ENCODE measurements at regions not wholly inside any gene's neighbourhood (a gene's known extent, or its start where the extent isn't known, plus 50 kb on each side); places are given as distances from the start of the nearest gene placed in this dataset.
"Not testable (repeated sequence)": the region's sequence is repeated elsewhere in the genome, so short reads cannot be mapped to it uniquely, and the experiment has no call there.

- peaks cover 0 to 6% of the 10 kb centered on the region in 2 donors for H3K4me1 ChIP-seq (replicated peaks in 1 of 2)
- H3K27me3 ChIP-seq: no peaks in the 10 kb centered on the region
- DNase-seq: no peak
- H3K36me3 ChIP-seq (replicated peaks in 1 of 2): no peaks in the 10 kb centered on the region
- no peak for TF ChIP-seq POLR2A (IDR thresholded peaks at IDR 0.05)
- TF ChIP-seq CTCF (IDR thresholded peaks at IDR 0.05): no peak
- 43 to 55% (median 50%) methylated on average over 2 of the region's 2 CpGs for WGBS, 4 donors
- H3K4me3 ChIP-seq: no peak overlapping the region
- peak overlapping the region in 1 of 5 donors; percentile 6 for H3K27ac ChIP-seq
- no peaks in the 10 kb centered on the region for H3K9me3 ChIP-seq (replicated peaks in 1 of 3)
- intact Hi-C loops (cut with DNase I): no loop called here
These were observed 205.6 kb downstream of the RTP5 start for GRCh38 chr2:242075168-242075567.

- no peaks in the 10 kb centered on the region for H3K9me3 ChIP-seq (replicated peaks in 1 of 3)
- H3K4me3 ChIP-seq: no peak overlapping the region
- H3K4me1 ChIP-seq (replicated peaks in 1 of 2): peaks cover 0 to under 1% of the 10 kb centered on the region in 2 donors
- no peaks in the 10 kb centered on the region for H3K36me3 ChIP-seq (replicated peaks in 1 of 2)
- no peak for TF ChIP-seq CTCF (IDR thresholded peaks at IDR 0.05)
- TF ChIP-seq POLR2A (IDR thresholded peaks at IDR 0.05): no peak
- WGBS, 4 donors: 55 to 81% (median 78%) methylated on average over 7 of the region's 7 CpGs
- no peaks in the 10 kb centered on the region for H3K27me3 ChIP-seq
- intact Hi-C loops (cut with DNase I): no loop called here
- no peak overlapping the region for H3K27ac ChIP-seq
- no peak for DNase-seq
These were observed 206.2 kb downstream of the RTP5 start for GRCh38 chr2:242075696-242076095.

GRCh38 chr2:242076184-242076583 lies 206.7 kb downstream of the RTP5 start:
- H3K9me3 ChIP-seq (replicated peaks in 1 of 3); H3K36me3 ChIP-seq (replicated peaks in 1 of 2); H3K27ac ChIP-seq; intact Hi-C loops (cut with DNase I); DNase-seq; H3K4me1 ChIP-seq (replicated peaks in 1 of 2); H3K4me3 ChIP-seq; H3K27me3 ChIP-seq: not testable (repeated sequence)
- WGBS, 4 donors: 75 to 80% (median 76%) methylated on average over 1 to 4 of the region's 4 CpGs

GRCh38 chr2:242078426-242078825 lies 208.9 kb downstream of the RTP5 start:
- not testable (repeated sequence) for H3K27me3 ChIP-seq

GRCh38 chr2:242079792-242080191 lies 210.3 kb downstream of the RTP5 start:
- H3K9me3 ChIP-seq (replicated peaks in 1 of 3); H3K4me1 ChIP-seq (replicated peaks in 1 of 2); DNase-seq; H3K27me3 ChIP-seq; intact Hi-C loops (cut with DNase I); H3K36me3 ChIP-seq (replicated peaks in 1 of 2); H3K27ac ChIP-seq; H3K4me3 ChIP-seq: not testable (repeated sequence)
- WGBS, 4 donors: 85 to 93% (median 88%) methylated on average over 7 of the region's 7 CpGs

More at GRCh38 chr2:242078426-242078825, 208.9 kb downstream of the RTP5 start:
- H3K36me3 ChIP-seq (replicated peaks in 1 of 2); H3K9me3 ChIP-seq (replicated peaks in 1 of 3); H3K4me1 ChIP-seq (replicated peaks in 1 of 2); DNase-seq; H3K4me3 ChIP-seq; intact Hi-C loops (cut with DNase I); H3K27ac ChIP-seq: not testable (repeated sequence)
- 37 to 71% (median 63%) methylated on average over 2 to 3 of the region's 3 CpGs for WGBS, 4 donors

- H3K27me3 ChIP-seq; intact Hi-C loops (cut with DNase I); H3K36me3 ChIP-seq (replicated peaks in 1 of 2); H3K9me3 ChIP-seq (replicated peaks in 1 of 3); H3K4me3 ChIP-seq; H3K4me1 ChIP-seq (replicated peaks in 1 of 2): not testable (repeated sequence)
- WGBS, 4 donors: 37 to 59% (median 52%) methylated on average over 7 of the region's 7 CpGs
- DNase-seq: peak in 4 of 7 donors; percentile 46 to 70 (median 56)
- peak overlapping the region in 4 of 5 donors; percentile 9 to 57 (median 40) for H3K27ac ChIP-seq
These were observed 211.2 kb downstream of the RTP5 start for GRCh38 chr2:242080575-242081214.

- 20 to 64% (median 54%) methylated on average over 1 to 5 of the region's 5 CpGs for WGBS, 4 donors
- H3K9me3 ChIP-seq (replicated peaks in 1 of 3); H3K4me3 ChIP-seq; H3K36me3 ChIP-seq (replicated peaks in 1 of 2); DNase-seq; H3K27ac ChIP-seq; H3K27me3 ChIP-seq; intact Hi-C loops (cut with DNase I); H3K4me1 ChIP-seq (replicated peaks in 1 of 2): not testable (repeated sequence)
These were observed 214.5 kb downstream of the RTP5 start for GRCh38 chr2:242084034-242084433.

GRCh38 chr2:242085024-242085674 lies 215.6 kb downstream of the RTP5 start:
- H3K4me1 ChIP-seq (replicated peaks in 1 of 2); H3K9me3 ChIP-seq (replicated peaks in 1 of 3); DNase-seq; H3K27me3 ChIP-seq; H3K4me3 ChIP-seq; H3K36me3 ChIP-seq (replicated peaks in 1 of 2); intact Hi-C loops (cut with DNase I); H3K27ac ChIP-seq: not testable (repeated sequence)
- WGBS, 4 donors: 40 to 74% (median 61%) methylated on average over 2 to 6 of the region's 14 CpGs

All from adrenal gland (tissue), 9 donors.